Immature natural killer cell (primary cell): ENCODE measurements at regions not wholly inside any gene's neighbourhood (a gene's known extent, or its start where the extent isn't known, plus 50 kb on each side); places are given as distances from the start of the nearest gene placed in this dataset.

Experiments
- DNase-seq, 3 donors: peaks; one replicate each; pipeline ENCODE4 v3.0.0; 2022; ENCODE audit warnings: mixed read lengths in 1 of 3
- H3K27ac Mint-ChIP-seq, 6 donors: one replicate each; pipeline ENCODE4 v1.8.0; 2020; ENCODE audit warnings: mixed read lengths in 6 of 6, mild to moderate bottlenecking in 5 of 6, inconsistent platforms in 4 of 6, moderate library complexity in 3 of 6
- H3K27me3 Mint-ChIP-seq, 3 donors: one replicate each; pipeline ENCODE4 v1.8.0; 2020 to 2021; ENCODE audit warnings: low read depth in 3 of 3, mild to moderate bottlenecking in 3 of 3, mixed read lengths in 3 of 3, moderate library complexity in 3 of 3, inconsistent platforms in 1 of 3
- H3K36me3 Mint-ChIP-seq, 3 donors: one replicate each; pipeline ENCODE4 v1.8.0; 2020; ENCODE audit warnings: mixed read lengths in 3 of 3, inconsistent platforms in 2 of 3, mild to moderate bottlenecking in 2 of 3
- H3K4me1 Mint-ChIP-seq, 2 donors: one replicate each; pipeline ENCODE4 v1.8.0; 2020; ENCODE audit warnings: inconsistent platforms in 2 of 2, mild to moderate bottlenecking in 2 of 2, mixed read lengths in 2 of 2, moderate library complexity in 1 of 2
- H3K4me3 Mint-ChIP-seq, 5 donors: one replicate each; pipeline ENCODE4 v1.8.0; 2020; ENCODE audit warnings: mild to moderate bottlenecking in 5 of 5, mixed read lengths in 5 of 5, inconsistent platforms in 3 of 5, moderate library complexity in 3 of 5
- H3K9me3 Mint-ChIP-seq, 6 donors: one replicate each; pipeline ENCODE4 v1.8.0; 2020; ENCODE audit warnings: mild to moderate bottlenecking in 6 of 6, mixed read lengths in 6 of 6, inconsistent platforms in 4 of 6, moderate library complexity in 3 of 6

GRCh38 chr11:70818351-70818750 is 420.0 kb downstream of the CTTN start:
- no peak for DNase-seq
- Mint-ChIP-seq H3K27ac (no peak overlapping the region), H3K4me3 (no peak overlapping the region), H3K27me3 (peaks cover 0 to 5% (median 4%) of the 10 kb centered on the region in 3 donors), H3K36me3 (no peaks in the 10 kb centered on the region), H3K9me3 (no peaks in the 10 kb centered on the region), H3K4me1 (no peaks in the 10 kb centered on the region)

- H3K27ac Mint-ChIP-seq = no peak overlapping the region
- peaks cover 0 to 8% (median 3%) of the 10 kb centered on the region in 3 donors for H3K27me3 Mint-ChIP-seq
- H3K36me3 Mint-ChIP-seq = no peaks in the 10 kb centered on the region
- no peak overlapping the region for H3K4me3 Mint-ChIP-seq
- no peaks in the 10 kb centered on the region for H3K9me3 Mint-ChIP-seq
- no peak for DNase-seq
- no peaks in the 10 kb centered on the region for H3K4me1 Mint-ChIP-seq
Measured at GRCh38 chr11:70819022-70819421, 420.7 kb downstream of the CTTN start.

GRCh38 chr11:70820311-70820710 is 422.0 kb downstream of the CTTN start:
- no peaks in the 10 kb centered on the region for H3K9me3 Mint-ChIP-seq
- no peak overlapping the region for H3K4me3 Mint-ChIP-seq
- H3K27ac Mint-ChIP-seq = no peak overlapping the region
- peaks cover 0 to 12% (median 6%) of the 10 kb centered on the region in 3 donors for H3K27me3 Mint-ChIP-seq
- no peak for DNase-seq
- no peaks in the 10 kb centered on the region for H3K36me3 Mint-ChIP-seq
- no peaks in the 10 kb centered on the region for H3K4me1 Mint-ChIP-seq

- no peaks in the 10 kb centered on the region for H3K4me1 Mint-ChIP-seq
- H3K4me3 Mint-ChIP-seq = no peak overlapping the region
- H3K36me3 Mint-ChIP-seq = no peaks in the 10 kb centered on the region
- DNase-seq = no peak
- no peak overlapping the region for H3K27ac Mint-ChIP-seq
- peaks cover 0 to 12% (median 6%) of the 10 kb centered on the region in 3 donors for H3K27me3 Mint-ChIP-seq
- no peaks in the 10 kb centered on the region for H3K9me3 Mint-ChIP-seq
Measured at GRCh38 chr11:70820712-70821111, 422.4 kb downstream of the CTTN start.

GRCh38 chr11:70823771-70824170 is 425.4 kb downstream of the CTTN start:
- H3K9me3 Mint-ChIP-seq = no peaks in the 10 kb centered on the region
- H3K36me3 Mint-ChIP-seq = no peaks in the 10 kb centered on the region
- no peak overlapping the region for H3K4me3 Mint-ChIP-seq
- no peak for DNase-seq
- peaks cover 2 to 12% (median 8%) of the 10 kb centered on the region in 3 donors for H3K27me3 Mint-ChIP-seq
- no peak overlapping the region for H3K27ac Mint-ChIP-seq
- no peaks in the 10 kb centered on the region for H3K4me1 Mint-ChIP-seq

GRCh38 chr11:70824605-70825245 is 426.4 kb downstream of the CTTN start:
- no peak overlapping the region for H3K27ac Mint-ChIP-seq

GRCh38 chr11:70825893-70826540 is 426.4 kb downstream of the SHANK2 start:
- peaks cover 2 to 12% (median 8%) of the 10 kb centered on the region in 3 donors for H3K27me3 Mint-ChIP-seq
- no peaks in the 10 kb centered on the region for H3K36me3 Mint-ChIP-seq
- H3K4me1 Mint-ChIP-seq = no peaks in the 10 kb centered on the region
- H3K27ac Mint-ChIP-seq = no peak overlapping the region
- no peak for DNase-seq
- no peaks in the 10 kb centered on the region for H3K9me3 Mint-ChIP-seq
- H3K4me3 Mint-ChIP-seq = no peak overlapping the region

More at GRCh38 chr11:70824605-70825245, 426.4 kb downstream of the CTTN start:
- no peak for DNase-seq
- Mint-ChIP-seq H3K4me1 (no peaks in the 10 kb centered on the region), H3K9me3 (no peaks in the 10 kb centered on the region), H3K27me3 (peaks cover 2 to 12% (median 8%) of the 10 kb centered on the region in 3 donors), H3K36me3 (no peaks in the 10 kb centered on the region), H3K4me3 (no peak overlapping the region)

- Mint-ChIP-seq H3K4me3 (no peak overlapping the region), H3K4me1 (no peaks in the 10 kb centered on the region), H3K36me3 (no peaks in the 10 kb centered on the region), H3K27ac (no peak overlapping the region), H3K9me3 (no peaks in the 10 kb centered on the region), H3K27me3 (peaks cover 2 to 12% (median 8%) of the 10 kb centered on the region in 3 donors)
- DNase-seq = no peak
Measured at GRCh38 chr11:70826541-70827335, 425.6 kb downstream of the SHANK2 start.

GRCh38 chr11:70828593-70829082 is 423.7 kb downstream of the SHANK2 start:
- no peak for DNase-seq
- H3K9me3 Mint-ChIP-seq = no peaks in the 10 kb centered on the region
- H3K4me1 Mint-ChIP-seq = no peaks in the 10 kb centered on the region
- no peak overlapping the region for H3K27ac Mint-ChIP-seq
- peaks cover 5 to 8% (median 7%) of the 10 kb centered on the region in 3 donors for H3K27me3 Mint-ChIP-seq
- H3K4me3 Mint-ChIP-seq = no peak overlapping the region
- no peaks in the 10 kb centered on the region for H3K36me3 Mint-ChIP-seq

GRCh38 chr11:70829134-70829885 is 423.1 kb downstream of the SHANK2 start:
- Mint-ChIP-seq H3K27ac (no peak overlapping the region), H3K4me1 (no peaks in the 10 kb centered on the region), H3K4me3 (no peak overlapping the region), H3K36me3 (no peaks in the 10 kb centered on the region), H3K9me3 (no peaks in the 10 kb centered on the region), H3K27me3 (peaks cover 5 to 8% (median 7%) of the 10 kb centered on the region in 3 donors)
- no peak for DNase-seq

GRCh38 chr11:70829886-70830272 is 422.5 kb downstream of the SHANK2 start:
- H3K9me3 Mint-ChIP-seq = no peaks in the 10 kb centered on the region
- peaks cover 0 to 10% (median 7%) of the 10 kb centered on the region in 3 donors for H3K27me3 Mint-ChIP-seq
- H3K4me3 Mint-ChIP-seq = no peak overlapping the region
- no peaks in the 10 kb centered on the region for H3K4me1 Mint-ChIP-seq
- H3K27ac Mint-ChIP-seq = no peak overlapping the region
- no peaks in the 10 kb centered on the region for H3K36me3 Mint-ChIP-seq
- no peak for DNase-seq

- H3K4me3 Mint-ChIP-seq = no peak overlapping the region
- no peaks in the 10 kb centered on the region for H3K9me3 Mint-ChIP-seq
- H3K27me3 Mint-ChIP-seq = peaks cover 0 to 4% (median 2%) of the 10 kb centered on the region in 3 donors
- H3K27ac Mint-ChIP-seq = no peak overlapping the region
- H3K36me3 Mint-ChIP-seq = no peaks in the 10 kb centered on the region
- no peak for DNase-seq
- no peaks in the 10 kb centered on the region for H3K4me1 Mint-ChIP-seq
Measured at GRCh38 chr11:70833011-70833410, 419.4 kb downstream of the SHANK2 start.

- no peak for DNase-seq
- Mint-ChIP-seq H3K4me3 (no peak overlapping the region), H3K27ac (no peak overlapping the region), H3K9me3 (no peaks in the 10 kb centered on the region), H3K36me3 (no peaks in the 10 kb centered on the region), H3K4me1 (no peaks in the 10 kb centered on the region), H3K27me3 (peaks cover 0 to 4% (median 1%) of the 10 kb centered on the region in 3 donors)
Measured at GRCh38 chr11:70833554-70833953, 418.8 kb downstream of the SHANK2 start.
